ENCODE measurements at regions not wholly inside any gene's neighbourhood (a gene's known extent, or its start where the extent isn't known, plus 50 kb on each side); places are given as distances from the start of the nearest gene placed in this dataset.

GRCh38 chr2:239485622-239486021 is 84.8 kb upstream of the HDAC4 start:
- no peak for TF ChIP-seq FOXA1 (IDR thresholded peaks at IDR 0.05)
- no peak for TF ChIP-seq CTCF (IDR thresholded peaks at IDR 0.05; ENCODE audit: low read depth, low read length, missing input control)
- Histone ChIP-seq H3K36me3 (ENCODE audit: control insufficient read depth in 4 of 4, insufficient read depth in 3 of 4, low read depth in 1 of 4, low read length in 3 of 4) (no peaks in the 10 kb centered on the region), H3K27me3 (ENCODE audit: control insufficient read depth in 4 of 4, insufficient read depth in 4 of 4, low read length in 3 of 4) (no peaks in the 10 kb centered on the region), H3K4me3 (ENCODE audit: low read depth in 1 of 3, low read length in 3 of 3) (no peak overlapping the region), H3K9ac (ENCODE audit: low read depth in 1 of 2, low read length in 2 of 2) (no peak overlapping the region), H3K4me1 (ENCODE audit: control insufficient read depth in 4 of 4, insufficient read depth in 4 of 4, low read length in 3 of 4) (no peaks in the 10 kb centered on the region), H3K27ac (ENCODE audit: low read depth in 1 of 2, low read length in 2 of 2) (no peak overlapping the region), H3K9me3 (ENCODE audit: control insufficient read depth in 4 of 4, low read length in 3 of 4) (no peaks in the 10 kb centered on the region)
- 81% methylated on average over 3 of the region's 3 CpGs for WGBS
- no peak for DNase-seq (ENCODE audit: low spot score)

GRCh38 chr2:239484571-239485355 is 83.9 kb upstream of the HDAC4 start:
- DNase-seq (ENCODE audit: low spot score), result no peak
- Histone ChIP-seq H3K36me3 (ENCODE audit: control insufficient read depth in 4 of 4, insufficient read depth in 3 of 4, low read depth in 1 of 4, low read length in 3 of 4) (no peaks in the 10 kb centered on the region), H3K27ac (ENCODE audit: low read depth in 1 of 2, low read length in 2 of 2) (no peak overlapping the region), H3K4me3 (ENCODE audit: low read depth in 1 of 3, low read length in 3 of 3) (no peak overlapping the region), H3K4me1 (ENCODE audit: control insufficient read depth in 4 of 4, insufficient read depth in 4 of 4, low read length in 3 of 4) (no peaks in the 10 kb centered on the region), H3K27me3 (ENCODE audit: control insufficient read depth in 4 of 4, insufficient read depth in 4 of 4, low read length in 3 of 4) (no peaks in the 10 kb centered on the region), H3K9ac (ENCODE audit: low read depth in 1 of 2, low read length in 2 of 2) (no peak overlapping the region), H3K9me3 (ENCODE audit: control insufficient read depth in 4 of 4, low read length in 3 of 4) (no peaks in the 10 kb centered on the region)
- 89% methylated on average over 22 of the region's 22 CpGs for WGBS
- TF ChIP-seq GABPA (IDR thresholded peaks at IDR 0.05 in 1 of 2, conservative IDR thresholded peaks at IDR 0.05 in 1 of 2), result no peak
- no peak for TF ChIP-seq SP1 (IDR thresholded peaks at IDR 0.05)
- no peak for TF ChIP-seq FOXA1 (IDR thresholded peaks at IDR 0.05)
- TF ChIP-seq RAD21 (IDR thresholded peaks at IDR 0.05), result no peak
- TF ChIP-seq MAX (IDR thresholded peaks at IDR 0.05), result no peak
- TF ChIP-seq YY1 (IDR thresholded peaks at IDR 0.05), result no peak
- TF ChIP-seq ZBTB33 (IDR thresholded peaks at IDR 0.05), result no peak
- no peak for TF ChIP-seq CTCF (IDR thresholded peaks at IDR 0.05; ENCODE audit: low read depth, low read length, missing input control)
- no peak for TF ChIP-seq HNF4G (IDR thresholded peaks at IDR 0.05)
- no peak for TF ChIP-seq HNF4A (conservative IDR thresholded peaks at IDR 0.05)
- no peak for TF ChIP-seq EGR1 (IDR thresholded peaks at IDR 0.05; ENCODE audit: low read depth in 2 of 2)
- no peak for TF ChIP-seq FOXA2 (IDR thresholded peaks at IDR 0.05)
- TF ChIP-seq RXRA (IDR thresholded peaks at IDR 0.05), result no peak
- TF ChIP-seq JUND (IDR thresholded peaks at IDR 0.05), result no peak
- no peak for TF ChIP-seq TAF1 (conservative IDR thresholded peaks at IDR 0.05)
- no peak for TF ChIP-seq REST (IDR thresholded peaks at IDR 0.05)
- no peak for TF ChIP-seq ATF3 (IDR thresholded peaks at IDR 0.05)
- TF ChIP-seq NR2F2 (IDR thresholded peaks at IDR 0.05), result no peak

Data from liver (tissue), 8 donors.